Stimulated activated CD8-positive, alpha-beta memory T cell treated with anti-CD3 and anti-CD28 coated beads, Interleukin-7, amount 100 ng/mL, for 24 hours (primary cell): ENCODE measurements at regions not wholly inside any gene's neighbourhood (a gene's known extent, or its start where the extent isn't known, plus 50 kb on each side); places are given as distances from the start of the nearest gene placed in this dataset.

Source experiments
- DNase-seq: peaks from one replicate; pipeline ENCODE4 v3.0.0-alpha.2; 2020; ENCODE audit warnings: low read depth

GRCh38 chr4:110675426-110675825 is 52.5 kb upstream of the PITX2 start:
- DNase-seq = no peak

- DNase-seq = no peak
Measured at GRCh38 chr4:110676241-110676640, 53.4 kb upstream of the PITX2 start.

GRCh38 chr4:110678517-110679227 is 55.8 kb upstream of the PITX2 start:
- DNase-seq = no peak

DNA sequence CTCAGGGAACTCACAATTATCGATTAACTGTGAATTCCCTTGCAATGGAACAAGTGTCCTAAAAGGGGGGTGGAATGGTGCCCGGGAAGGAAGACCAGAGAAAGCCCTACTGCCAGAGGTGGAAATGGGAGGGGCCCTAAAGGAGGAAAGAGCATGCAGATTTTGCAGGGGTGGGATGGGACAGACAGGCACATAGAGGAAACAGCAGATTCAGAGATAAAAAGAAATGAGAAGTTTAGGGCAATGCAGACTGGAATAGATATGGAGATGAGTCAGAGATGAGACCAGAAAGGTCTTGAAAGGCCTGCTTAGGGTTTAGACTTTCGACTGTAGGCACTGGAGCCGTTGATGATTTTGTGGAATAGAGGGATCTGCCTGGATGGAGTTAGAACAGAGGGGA is 57.4 kb upstream of the PITX2 start:
- no peak for DNase-seq

DNA sequence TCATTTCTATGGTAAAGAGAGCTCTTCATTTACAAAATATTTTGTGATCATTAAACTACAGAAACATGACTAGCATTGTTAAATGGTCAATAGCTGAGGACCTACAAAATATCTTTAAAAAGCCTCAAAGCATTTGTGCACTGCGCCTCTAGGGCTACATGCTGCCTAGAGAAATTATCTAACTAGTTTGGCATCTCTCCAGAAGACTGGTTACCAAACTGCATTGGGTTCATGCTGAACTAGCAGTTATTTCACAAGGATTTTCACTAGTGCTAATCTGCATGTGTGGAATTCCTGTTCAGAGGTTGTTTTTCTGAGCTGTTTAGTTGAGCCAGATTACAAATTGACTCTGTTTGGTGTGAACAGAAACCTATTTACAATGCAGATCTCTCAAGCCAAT is 58.5 kb upstream of the PITX2 start:
- no peak for DNase-seq

DNA sequence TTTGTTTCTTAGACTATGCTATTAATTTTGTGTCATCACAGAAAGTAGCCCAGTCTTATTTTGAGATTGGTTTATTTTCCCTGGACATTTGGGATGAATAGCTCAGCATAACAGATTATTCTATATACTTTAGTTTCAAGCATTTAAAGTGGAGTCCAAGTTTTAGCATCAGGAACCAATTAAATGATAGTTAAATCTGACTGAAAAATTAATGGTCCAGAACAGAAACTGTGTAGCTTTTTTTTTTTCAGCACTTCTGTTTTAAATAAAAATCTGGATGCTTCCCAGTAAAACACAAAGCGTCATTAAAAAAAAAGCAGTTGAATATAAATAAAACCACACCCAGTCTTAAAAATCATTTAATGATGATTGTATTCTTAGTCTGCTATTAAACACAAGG is 59.4 kb upstream of the PITX2 start:
- DNase-seq = no peak

GRCh38 chr4:110683601-110684000 is 60.7 kb upstream of the PITX2 start:
- DNase-seq = no peak

DNA sequence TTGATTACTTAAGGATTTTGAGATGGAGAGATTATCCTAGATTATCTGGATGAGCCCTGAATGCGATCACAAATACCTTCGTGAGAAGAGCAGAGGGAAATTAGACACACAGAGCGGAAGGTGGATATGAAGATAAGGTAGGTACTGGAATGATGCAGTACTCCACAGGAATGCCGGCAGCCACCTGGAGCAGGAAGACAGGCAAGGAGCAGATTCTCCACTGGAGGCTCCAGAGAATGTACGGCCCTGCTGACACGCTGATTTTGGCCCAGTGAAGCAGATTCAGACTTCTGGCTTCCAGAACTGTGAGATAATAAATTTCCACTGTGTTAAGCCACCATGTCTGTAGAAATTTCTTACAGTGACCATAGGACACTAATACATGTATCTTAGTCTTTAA is 79.4 kb upstream of the PITX2 start:
- DNase-seq = no peak

DNA sequence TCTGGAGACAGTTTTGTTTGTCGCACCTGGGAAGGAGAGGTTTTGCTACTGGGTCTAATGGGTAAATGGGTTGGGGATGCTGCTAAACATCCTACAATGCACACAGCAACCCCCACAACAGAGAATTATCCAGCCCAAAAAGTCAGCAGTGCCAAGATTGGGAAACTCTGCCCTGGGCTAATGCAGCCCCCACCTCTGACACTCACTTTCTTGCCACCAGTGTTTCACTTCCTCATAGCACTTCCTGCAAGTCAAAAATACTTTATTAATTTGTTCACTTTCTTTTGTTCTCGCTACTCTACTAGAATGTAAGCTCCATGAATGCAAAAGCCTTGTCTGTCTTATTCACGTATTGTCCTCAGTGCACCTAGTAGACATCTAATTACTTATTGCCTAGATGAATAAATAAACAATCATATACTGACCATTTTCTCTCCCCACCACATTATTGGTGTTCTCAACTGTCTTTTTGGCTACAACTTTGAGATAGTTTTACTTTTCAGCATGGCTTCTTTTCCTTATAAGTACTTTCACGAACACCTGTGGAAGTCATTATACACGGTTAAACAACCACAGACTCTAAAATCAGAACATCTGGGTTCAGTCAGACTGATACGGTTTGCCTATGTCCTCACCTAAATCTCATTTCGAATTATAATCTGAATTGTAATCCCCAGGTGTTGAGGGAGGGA is 82.0 kb upstream of the PITX2 start:
- DNase-seq = no peak

DNA sequence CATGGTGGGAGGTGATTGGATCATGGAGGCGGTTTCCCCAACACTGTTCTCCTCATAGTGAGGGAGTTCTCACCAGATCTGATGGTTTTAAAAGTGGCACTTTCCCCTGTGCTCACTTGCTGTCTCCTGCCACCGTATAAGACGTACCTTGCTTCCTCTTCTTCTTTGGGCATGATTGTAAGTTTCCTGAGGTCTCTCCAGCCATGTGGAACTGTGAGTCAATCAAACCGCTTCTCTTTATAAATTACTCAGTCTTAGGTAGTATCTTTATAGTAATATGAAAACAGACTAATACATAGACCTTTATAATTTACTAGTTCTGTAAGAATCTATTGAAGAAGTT is 82.5 kb upstream of the PITX2 start:
- DNase-seq = no peak

DNA sequence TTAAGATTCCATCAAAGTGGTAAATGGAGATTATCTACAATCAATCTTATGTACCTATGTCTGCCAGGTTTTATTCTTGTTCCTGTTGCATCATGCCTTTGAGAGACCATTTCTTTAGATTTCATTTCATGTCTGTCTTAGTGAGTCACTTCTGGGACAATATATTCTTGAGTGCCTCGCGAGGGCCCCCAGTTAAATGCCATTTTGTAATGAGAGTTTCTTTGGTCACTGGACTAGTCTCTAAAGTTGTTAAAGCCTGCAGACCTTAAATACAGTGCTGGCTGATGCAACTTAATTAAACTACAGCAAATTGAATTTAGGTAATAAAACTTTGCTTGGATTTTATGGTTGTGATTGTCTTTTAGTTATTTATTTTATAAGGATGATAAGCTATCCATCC is 87.2 kb upstream of the PITX2 start:
- DNase-seq = no peak

GRCh38 chr4:110712486-110712885 is 89.6 kb upstream of the PITX2 start:
- no peak for DNase-seq

GRCh38 chr4:110730318-110730717 is 107.4 kb upstream of the PITX2 start:
- no peak for DNase-seq

DNA sequence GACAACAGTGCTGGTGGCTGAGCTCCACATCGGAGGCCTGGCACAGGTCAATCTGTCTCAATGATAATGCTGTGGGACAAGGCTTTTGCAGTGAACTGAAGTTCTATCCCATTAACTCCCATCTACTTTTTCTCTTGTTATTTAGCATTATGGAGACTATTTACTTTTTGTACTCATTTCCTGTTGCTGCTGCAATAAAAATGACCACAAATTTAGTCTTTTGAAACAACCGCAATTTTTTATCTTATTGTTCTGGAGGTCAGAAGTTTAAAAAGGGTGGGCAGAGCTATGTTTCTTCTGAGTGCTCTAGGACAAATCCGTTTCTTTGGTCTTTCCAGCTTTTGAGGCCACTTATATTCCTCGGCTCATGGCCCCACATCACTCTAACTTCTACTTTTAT is 111.0 kb upstream of the PITX2 start:
- no peak for DNase-seq

GRCh38 chr4:110735686-110736085 is 112.8 kb upstream of the PITX2 start:
- no peak for DNase-seq

- DNase-seq = no peak
Measured at GRCh38 chr4:110737931-110738330, 115.1 kb upstream of the PITX2 start.

DNA sequence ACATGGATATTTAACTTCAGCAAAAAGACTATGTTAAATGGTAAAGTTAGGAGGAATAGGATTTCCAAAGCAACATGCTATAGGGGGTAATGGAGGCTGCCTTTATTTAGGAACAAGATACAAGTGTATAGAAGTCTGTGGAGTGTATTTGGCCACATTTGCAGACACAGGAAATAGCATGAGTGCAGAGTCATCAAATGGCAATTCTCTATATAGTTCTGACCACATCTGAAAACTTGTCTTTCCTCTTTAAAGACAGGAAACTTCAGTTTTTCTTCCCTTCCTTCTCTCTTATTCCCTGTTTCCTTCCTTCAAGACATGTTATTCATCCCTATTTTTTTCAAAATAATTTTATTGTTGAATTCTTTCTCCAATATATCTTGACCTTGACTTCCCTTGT is 119.3 kb upstream of the PITX2 start:
- DNase-seq = no peak

GRCh38 chr4:110748071-110748470 is 125.2 kb upstream of the PITX2 start:
- DNase-seq = no peak

DNA sequence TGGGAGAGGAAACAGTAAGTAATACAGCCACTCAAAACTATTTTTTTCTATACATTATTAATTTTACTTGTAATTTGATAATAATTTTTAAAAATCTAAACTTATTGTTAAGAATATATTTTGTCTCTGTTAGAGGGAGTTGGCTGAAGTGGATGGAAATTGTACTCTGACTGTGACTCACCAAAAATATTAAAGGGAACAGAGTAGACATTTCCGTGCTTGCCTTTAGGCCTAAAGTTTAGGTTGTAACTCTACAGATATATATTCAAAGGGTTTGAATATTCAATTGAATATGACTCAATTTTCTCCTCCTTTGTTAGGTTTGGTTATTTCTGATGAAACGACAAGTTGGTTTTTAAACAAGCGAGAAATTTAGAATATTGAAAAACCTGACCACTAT is 128.3 kb upstream of the PITX2 start:
- DNase-seq = no peak

GRCh38 chr4:110751986-110752385 is 129.1 kb upstream of the PITX2 start:
- no peak for DNase-seq

DNA sequence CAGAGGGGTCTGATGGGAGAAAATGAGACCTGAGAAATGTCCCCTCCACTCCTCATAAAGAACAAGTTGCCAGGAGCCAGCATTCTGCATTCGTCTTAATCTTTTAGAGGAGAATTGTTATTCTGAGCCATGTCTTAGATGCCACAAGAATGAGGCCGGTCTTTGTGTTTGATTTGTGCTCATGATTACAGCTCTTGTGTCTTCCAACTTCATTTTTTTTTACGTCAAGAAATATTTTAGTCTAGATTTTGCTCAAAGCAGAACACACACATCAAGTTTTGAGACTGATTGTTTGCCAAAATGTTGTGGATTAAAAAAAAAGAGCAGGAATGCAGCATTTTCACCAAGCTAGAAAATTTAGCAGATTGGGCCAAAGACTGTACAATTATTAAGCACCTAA is 130.6 kb upstream of the PITX2 start:
- DNase-seq = no peak

DNA sequence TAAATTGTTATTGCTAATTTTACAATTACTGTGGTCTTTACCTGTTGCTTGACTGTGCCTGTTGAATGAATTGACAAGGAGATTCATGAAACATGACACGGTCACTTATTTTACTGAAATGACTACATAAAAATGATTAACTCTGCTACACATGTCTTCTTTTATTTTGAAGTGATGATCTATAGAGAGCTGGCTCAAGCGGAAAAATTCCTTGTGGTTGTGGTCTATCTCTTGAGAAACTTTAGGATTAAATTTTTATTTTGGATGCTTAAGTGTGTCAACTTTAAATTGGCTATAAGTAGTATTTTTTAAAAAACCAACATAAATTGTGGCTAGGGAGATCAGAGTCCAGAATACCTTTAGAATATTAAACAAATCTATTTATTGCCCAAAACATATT is 131.8 kb upstream of the PITX2 start:
- no peak for DNase-seq

DNA sequence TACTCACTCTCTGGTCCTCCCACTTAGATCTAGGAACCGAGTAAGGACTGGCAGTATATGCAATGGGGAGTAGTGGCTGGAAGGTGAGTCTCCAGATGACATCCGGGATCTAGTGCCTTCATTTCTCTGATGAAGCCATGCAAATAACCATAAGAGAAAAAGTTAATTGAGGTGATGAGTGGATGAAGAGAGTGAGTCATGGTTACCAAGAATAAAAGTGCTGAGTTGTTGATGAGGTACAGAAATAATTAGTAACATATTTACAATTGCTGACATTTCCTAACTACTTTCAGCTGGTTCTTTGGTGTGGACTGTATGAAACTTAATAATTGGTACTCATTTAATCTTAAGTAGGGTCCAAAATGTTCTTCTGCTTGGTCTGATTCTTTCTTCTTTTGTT is 146.7 kb upstream of the PITX2 start:
- no peak for DNase-seq

- no peak for DNase-seq
Measured at GRCh38 chr4:110770353-110770752, 147.5 kb upstream of the PITX2 start.
